Pancreas (tissue), 10 donors: ENCODE measurements at regions not wholly inside any gene's neighbourhood (a gene's known extent, or its start where the extent isn't known, plus 50 kb on each side); places are given as distances from the start of the nearest gene placed in this dataset.

Source experiments
- ATAC-seq, 4 donors: fragments of 200-7000 bp; cut with Tn5 transposase; one replicate each; pipeline versions ENCODE4 v1.8.0 to v1.9.1; 2020; ENCODE audit warnings: mild to moderate bottlenecking in 4 of 4, moderate library complexity in 4 of 4
- DNase-seq, 6 donors: peaks; one replicate each; pipeline ENCODE4 v3.0.0-alpha.2; 2020
- FAIRE-seq: peaks from 2 replicates; lab custom pipeline; 2012; peaks lifted over from hg19 to GRCh38; lab: Jason Lieb, UNC
- H3K27ac ChIP-seq, 4 donors: fragments of 200-600 bp; sonication (generic); 1 replicate in 3 of 4; 2 replicates in 1 of 4; pipeline versions ENCODE4 v1.5.0 to v1.8.0; 2020
- H3K27me3 ChIP-seq, 4 donors: fragments of 200-600 bp; one replicate each; pipeline ENCODE4 v1.8.0; 2021
- H3K36me3 ChIP-seq, 3 donors: fragments of 200-600 bp; sonication (generic) in 1 of 3; one replicate each; pipeline versions ENCODE4 v1.5.0 to v1.8.0; 2020 to 2021
- H3K4me1 ChIP-seq, 3 donors: fragments of 200-600 bp; one replicate each; pipeline ENCODE4 v1.8.0; 2021
- H3K4me3 ChIP-seq, 4 donors: fragments of 200-600 bp; sonication (generic) in 2 of 4; one replicate each; pipeline versions ENCODE4 v1.5.0 to v1.8.0; 2020 to 2021
- H3K9me3 ChIP-seq, 4 donors: fragments of 200-600 bp; one replicate each; pipeline ENCODE4 v1.8.0; 2021
- WGBS, 2 donors: extraction: QIAGEN DNeasy Blood & Tissue Kit; methylation state at CpG; one replicate each; pipeline ENCODE4 v1.1.7; 2013; 5-methylcytosine and 5-hydroxymethylcytosine counted together
- intact Hi-C, 3 donors: fragments of 100-400 bp; cut with DNase I; formaldehyde crosslinking; loops; one replicate each; pipeline versions ENCODE4 v1.11.1 to v1.14.2; 2022
- TF ChIP-seq, protein P1 (sequence below), 4 donors: fragments of 200-600 bp; sonication (generic) in 3 of 4; IDR thresholded peaks; one replicate each; pipeline versions ENCODE4 v1.5.0 to v1.8.0; 2021; ENCODE audit warnings: antibody characterized with exemption in 4 of 4
- donor health status: healthy with polysubstance abuse.
- donor health status: DM: no; HTN: no; CAD: no; lungs with moderate emphysema.
- donor health status: DM: no; HTN: no; CAD: no.
- donor health status: control.
- donor health status: control.
- donor health status: Bipolar disorder and iron deficiency.
- donor health status: DM: yes; HTN: yes; CAD: no.
- donor health status: DM: no; HTN: no; CAD: no.
- donor health status: DM: no; HTN: no; CAD: no.
- donor health status: DM: yes; HTN: yes; CAD: no.

DNA sequence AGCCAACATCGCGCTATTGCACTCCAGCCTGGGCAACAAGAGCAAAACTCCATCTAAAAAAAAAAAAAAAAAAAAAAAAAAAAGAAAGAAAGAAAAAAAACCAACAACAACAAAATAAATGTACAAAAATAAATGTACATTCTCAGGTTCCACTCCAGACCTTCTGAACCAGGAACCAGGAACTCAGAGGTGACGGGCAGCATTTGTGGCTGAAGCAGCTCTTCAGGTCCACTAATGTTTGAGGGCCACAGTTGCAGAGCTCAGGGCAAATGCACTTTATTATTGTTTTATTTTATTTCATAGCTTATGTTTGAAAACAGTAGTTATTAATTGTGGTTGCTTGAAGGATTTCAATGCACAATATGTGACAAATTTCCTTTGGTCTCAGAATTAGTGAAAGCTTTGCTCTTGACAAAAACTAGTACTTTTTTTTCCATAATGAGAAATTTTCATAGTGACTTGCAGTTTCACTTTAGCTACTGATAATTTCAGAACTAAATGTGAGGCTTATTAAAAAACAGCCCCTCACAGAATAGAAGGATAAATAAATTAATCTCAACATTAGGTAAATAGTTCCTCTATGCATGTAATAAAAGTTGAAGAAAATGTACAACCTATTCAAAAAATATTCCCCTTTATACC, 378.4 kb upstream of the SPHKAP start:
- Histone ChIP-seq H3K36me3 (no peaks in the 10 kb centered on the region), H3K9me3 (no peaks in the 10 kb centered on the region), H3K27me3 (no peaks in the 10 kb centered on the region), H3K4me3 (no peak overlapping the region), H3K27ac (no peak overlapping the region), H3K4me1 (no peaks in the 10 kb centered on the region)
- intact Hi-C loops: no loop called here
- 95 to 99% methylated on average over 3 of the region's 3 CpGs for WGBS, 2 donors
- FAIRE-seq (no peak), DNase-seq (no peak), ATAC-seq (no peak)
- TF ChIP-seq, protein P1, sequence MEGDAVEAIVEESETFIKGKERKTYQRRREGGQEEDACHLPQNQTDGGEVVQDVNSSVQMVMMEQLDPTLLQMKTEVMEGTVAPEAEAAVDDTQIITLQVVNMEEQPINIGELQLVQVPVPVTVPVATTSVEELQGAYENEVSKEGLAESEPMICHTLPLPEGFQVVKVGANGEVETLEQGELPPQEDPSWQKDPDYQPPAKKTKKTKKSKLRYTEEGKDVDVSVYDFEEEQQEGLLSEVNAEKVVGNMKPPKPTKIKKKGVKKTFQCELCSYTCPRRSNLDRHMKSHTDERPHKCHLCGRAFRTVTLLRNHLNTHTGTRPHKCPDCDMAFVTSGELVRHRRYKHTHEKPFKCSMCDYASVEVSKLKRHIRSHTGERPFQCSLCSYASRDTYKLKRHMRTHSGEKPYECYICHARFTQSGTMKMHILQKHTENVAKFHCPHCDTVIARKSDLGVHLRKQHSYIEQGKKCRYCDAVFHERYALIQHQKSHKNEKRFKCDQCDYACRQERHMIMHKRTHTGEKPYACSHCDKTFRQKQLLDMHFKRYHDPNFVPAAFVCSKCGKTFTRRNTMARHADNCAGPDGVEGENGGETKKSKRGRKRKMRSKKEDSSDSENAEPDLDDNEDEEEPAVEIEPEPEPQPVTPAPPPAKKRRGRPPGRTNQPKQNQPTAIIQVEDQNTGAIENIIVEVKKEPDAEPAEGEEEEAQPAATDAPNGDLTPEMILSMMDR (IDR thresholded peaks at IDR 0.05): no peak

GRCh38 chr2:228556717-228557116, 375.2 kb upstream of the SPHKAP start:
- H3K4me3 ChIP-seq: no peak overlapping the region
- TF ChIP-seq, protein P1 (IDR thresholded peaks at IDR 0.05): no peak
- H3K27ac ChIP-seq: no peak overlapping the region
- H3K36me3 ChIP-seq: no peaks in the 10 kb centered on the region
- no peaks in the 10 kb centered on the region for H3K27me3 ChIP-seq
- intact Hi-C loops: no loop called here
- FAIRE-seq (no peak), DNase-seq (no peak), ATAC-seq (no peak)
- no peaks in the 10 kb centered on the region for H3K9me3 ChIP-seq
- 32 to 53% methylated on average over 1 of the region's 1 CpG for WGBS, 2 donors
- H3K4me1 ChIP-seq: no peaks in the 10 kb centered on the region

DNA sequence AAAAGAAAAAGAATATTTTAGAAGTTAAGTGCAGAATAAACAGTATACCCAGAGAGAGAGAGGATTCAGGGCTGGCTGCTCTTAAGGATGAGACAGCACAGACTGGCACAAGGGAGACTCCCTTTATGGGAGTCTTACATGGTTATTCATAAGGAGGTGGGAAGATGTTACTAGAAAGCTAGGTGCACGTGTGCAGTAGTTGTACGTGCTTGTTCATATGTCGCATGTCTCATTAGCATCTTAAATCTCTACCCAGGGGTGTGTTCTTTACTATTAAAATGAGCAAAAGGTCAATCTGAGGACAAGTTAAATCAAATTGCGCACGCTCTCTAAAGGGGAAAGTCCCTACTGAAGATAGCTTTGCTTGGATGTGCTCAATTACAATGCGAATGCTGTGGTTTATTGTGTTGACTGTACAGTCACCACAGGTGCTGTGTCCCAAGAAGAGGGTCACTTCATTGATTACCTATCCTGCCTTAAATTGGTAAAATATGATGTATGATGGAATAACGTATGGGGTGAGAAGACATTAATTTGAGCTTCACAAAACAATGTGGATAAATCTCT, 368.0 kb upstream of the SPHKAP start:
- TF ChIP-seq, protein P1 (IDR thresholded peaks at IDR 0.05): no peak
- WGBS, 2 donors: 88 to 92% methylated on average over 7 of the region's 7 CpGs
- no peak overlapping the region for H3K4me3 ChIP-seq
- FAIRE-seq (no peak), ATAC-seq (no peak), DNase-seq (no peak)
- no peaks in the 10 kb centered on the region for H3K9me3 ChIP-seq
- no peaks in the 10 kb centered on the region for H3K36me3 ChIP-seq
- H3K27ac ChIP-seq: no peak overlapping the region
- H3K4me1 ChIP-seq: no peaks in the 10 kb centered on the region
- H3K27me3 ChIP-seq: no peaks in the 10 kb centered on the region
- intact Hi-C loops: no loop called here

DNA sequence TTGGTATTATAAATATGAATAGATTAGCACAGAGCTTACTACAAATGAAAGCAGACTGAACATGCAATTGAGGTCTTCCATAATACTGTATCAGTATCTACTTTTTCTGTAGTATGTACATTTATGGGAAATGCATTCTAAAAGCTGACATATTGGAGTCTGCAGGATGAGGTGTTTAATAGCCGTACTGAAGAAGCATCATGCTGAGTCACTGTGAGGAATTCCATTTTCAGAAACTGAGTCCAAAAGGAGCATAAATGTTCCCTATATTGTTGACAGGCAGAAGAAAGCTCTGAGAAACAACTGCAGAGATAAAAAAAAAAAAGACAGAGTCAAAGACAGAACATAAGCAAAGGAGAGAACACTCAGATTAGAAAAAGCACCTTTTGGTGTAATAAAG, 366.7 kb upstream of the SPHKAP start:
- Histone ChIP-seq H3K9me3 (no peaks in the 10 kb centered on the region), H3K27ac (no peak overlapping the region), H3K36me3 (no peaks in the 10 kb centered on the region), H3K4me1 (no peaks in the 10 kb centered on the region), H3K4me3 (no peak overlapping the region), H3K27me3 (no peaks in the 10 kb centered on the region)
- intact Hi-C loops: no loop called here
- ATAC-seq (no peak), DNase-seq (no peak), FAIRE-seq (no peak)
- TF ChIP-seq, protein P1 (IDR thresholded peaks at IDR 0.05): no peak
- WGBS, 2 donors: 67 to 68% methylated on average over 1 of the region's 1 CpG

GRCh38 chr2:228545748-228546145, 364.3 kb upstream of the SPHKAP start:
- ATAC-seq (no peak), FAIRE-seq (no peak), DNase-seq (no peak)
- no peaks in the 10 kb centered on the region for H3K27me3 ChIP-seq
- no peaks in the 10 kb centered on the region for H3K4me1 ChIP-seq
- H3K27ac ChIP-seq: no peak overlapping the region
- WGBS, 2 donors: 66 to 70% methylated on average over 2 of the region's 2 CpGs
- intact Hi-C loops: no loop called here
- no peak overlapping the region for H3K4me3 ChIP-seq
- TF ChIP-seq, protein P1 (IDR thresholded peaks at IDR 0.05): no peak
- H3K9me3 ChIP-seq: no peaks in the 10 kb centered on the region
- no peaks in the 10 kb centered on the region for H3K36me3 ChIP-seq
